ENCODE measurements at regions not wholly inside any gene's neighbourhood (a gene's known extent, or its start where the extent isn't known, plus 50 kb on each side); places are given as distances from the start of the nearest gene placed in this dataset.

GRCh38 chr18:28718696-28719095 lies 541.8 kb upstream of the CDH2 start:
- ATAC-seq: no peak
- TF ChIP-seq CTCF (IDR thresholded peaks at IDR 0.05): no peak
- no peak for TF ChIP-seq POLR2A (IDR thresholded peaks at IDR 0.05)
- Histone ChIP-seq H3K4me3 (no peak overlapping the region), H3K27me3 (no peaks in the 10 kb centered on the region), H3K4me1 (no peaks in the 10 kb centered on the region), H3K36me3 (replicated peaks in 1 of 2; ENCODE audit: insufficient read depth in 1 of 2, low read depth in 2 of 2) (no peaks in the 10 kb centered on the region), H3K9me3 (no peaks in the 10 kb centered on the region), H3K27ac (no peak overlapping the region)
- intact Hi-C loops (cut with DNase I): no loop called here
- no peak for DNase-seq

- ATAC-seq (no peak), DNase-seq (no peak)
- Histone ChIP-seq H3K36me3 (replicated peaks in 1 of 2; ENCODE audit: insufficient read depth in 1 of 2, low read depth in 2 of 2) (no peaks in the 10 kb centered on the region), H3K27ac (no peak overlapping the region), H3K4me3 (no peak overlapping the region), H3K9me3 (no peaks in the 10 kb centered on the region), H3K27me3 (no peaks in the 10 kb centered on the region), H3K4me1 (no peaks in the 10 kb centered on the region)
- TF ChIP-seq CTCF (IDR thresholded peaks at IDR 0.05) (no peak), POLR2A (IDR thresholded peaks at IDR 0.05) (no peak)
- intact Hi-C loops (cut with DNase I): no loop called here
- WGBS, 2 donors: 40 to 48% methylated on average over 1 of the region's 1 CpG
Measured at GRCh38 chr18:28716338-28716737, 539.4 kb upstream of the CDH2 start.

- no peaks in the 10 kb centered on the region for H3K27me3 ChIP-seq
- no peaks in the 10 kb centered on the region for H3K4me1 ChIP-seq
- TF ChIP-seq POLR2A (IDR thresholded peaks at IDR 0.05): no peak
- no peak for TF ChIP-seq CTCF (IDR thresholded peaks at IDR 0.05)
- no peak overlapping the region for H3K4me3 ChIP-seq
- DNase-seq (no peak), ATAC-seq (no peak)
- intact Hi-C loops (cut with DNase I): no loop called here
- no peaks in the 10 kb centered on the region for H3K36me3 ChIP-seq (replicated peaks in 1 of 2; ENCODE audit: insufficient read depth in 1 of 2, low read depth in 2 of 2)
- no peak overlapping the region for H3K27ac ChIP-seq
- WGBS, 2 donors: 75 to 92% methylated on average over 1 of the region's 1 CpG
- no peaks in the 10 kb centered on the region for H3K9me3 ChIP-seq
Measured at GRCh38 chr18:28715206-28715605, 538.3 kb upstream of the CDH2 start.

- no peaks in the 10 kb centered on the region for H3K4me1 ChIP-seq
- no peak overlapping the region for H3K4me3 ChIP-seq
- no peak overlapping the region for H3K27ac ChIP-seq
- H3K9me3 ChIP-seq: no peaks in the 10 kb centered on the region
- intact Hi-C loops (cut with DNase I): no loop called here
- H3K27me3 ChIP-seq: no peaks in the 10 kb centered on the region
- TF ChIP-seq POLR2A (IDR thresholded peaks at IDR 0.05): no peak
- TF ChIP-seq CTCF (IDR thresholded peaks at IDR 0.05): no peak
- no peak for DNase-seq
- no peak for ATAC-seq
- H3K36me3 ChIP-seq (replicated peaks in 1 of 2; ENCODE audit: insufficient read depth in 1 of 2, low read depth in 2 of 2): no peaks in the 10 kb centered on the region
Measured at GRCh38 chr18:28714498-28714897, 537.6 kb upstream of the CDH2 start.

- H3K9me3 ChIP-seq: no peaks in the 10 kb centered on the region
- TF ChIP-seq CTCF (IDR thresholded peaks at IDR 0.05) (no peak), POLR2A (IDR thresholded peaks at IDR 0.05) (no peak)
- ATAC-seq (no peak), DNase-seq (no peak)
- H3K4me1 ChIP-seq: no peaks in the 10 kb centered on the region
- H3K36me3 ChIP-seq (replicated peaks in 1 of 2; ENCODE audit: insufficient read depth in 1 of 2, low read depth in 2 of 2): no peaks in the 10 kb centered on the region
- H3K4me3 ChIP-seq: no peak overlapping the region
- 58 to 66% methylated on average over 4 of the region's 4 CpGs for WGBS, 2 donors
- no peak overlapping the region for H3K27ac ChIP-seq
- intact Hi-C loops (cut with DNase I): no loop called here
- H3K27me3 ChIP-seq: no peaks in the 10 kb centered on the region
Measured at GRCh38 chr18:28712796-28713425, 536.0 kb upstream of the CDH2 start.

All from body of pancreas (tissue), 4 donors.